CD4-positive, alpha-beta T cell (primary cell): ENCODE measurements at regions not wholly inside any gene's neighbourhood (a gene's known extent, or its start where the extent isn't known, plus 50 kb on each side); places are given as distances from the start of the nearest gene placed in this dataset.

Experiments used
- ATAC-seq: fragments of 200-7000 bp; cut with Tn5 transposase; one replicate; pipeline ENCODE4 v1.10.0; 2022; ENCODE audit warnings: mild to moderate bottlenecking; ENCODE audit not compliant: poor library complexity
- CTCF ChIA-PET: fragments of 350-600 bp; sonication (Branson Sonifier 250); formaldehyde crosslinking; loops from one replicate; lab custom pipeline; 2021; ENCODE audit warnings: antibody characterized with exemption, inconsistent platforms; lab: Charles Lee
- POLR2A ChIA-PET: fragments of 350-600 bp; sonication (Branson Sonifier 250); formaldehyde crosslinking; loops from one replicate; lab custom pipeline; 2021; ENCODE audit warnings: antibody characterized with exemption, inconsistent platforms; lab: Charles Lee
- DNase-seq, 14 experiments: peaks; one replicate each; pipeline ENCODE4 v3.0.0-alpha.2; 2013 to 2020; ENCODE audit warnings: mixed read lengths in 2 of 14
- H3K27ac ChIP-seq, 2 donors: one replicate each; pipeline versions ENCODE4 v1.5.1 to v1.7.0; 2013; ENCODE audit warnings: low read length in 2 of 2, low read depth in 1 of 2, mild to moderate bottlenecking in 1 of 2
- H3K27me3 ChIP-seq, 2 experiments: 1 replicate in 1 of 2; 2 replicates in 1 of 2; pipeline versions ENCODE4 v1.6.1 to v1.7.0; 2013; ENCODE audit warnings: low read length in 2 of 2, control low read depth in 1 of 2, mild to moderate bottlenecking in 1 of 2, moderate library complexity in 1 of 2; ENCODE audit not compliant: insufficient read depth in 2 of 2, control insufficient read depth in 1 of 2
- H3K36me3 ChIP-seq: one replicate; pipeline ENCODE4 v1.6.1; 2013; ENCODE audit warnings: low read length, control low read depth; ENCODE audit not compliant: insufficient read depth
- H3K4me1 ChIP-seq: one replicate; pipeline ENCODE4 v1.6.1; 2013; ENCODE audit warnings: low read length, control low read depth; ENCODE audit not compliant: insufficient read depth
- H3K4me3 ChIP-seq: one replicate; pipeline ENCODE4 v1.5.1; 2013; ENCODE audit warnings: mild to moderate bottlenecking, low read length, moderate library complexity
- H3K9me3 ChIP-seq, 2 experiments: 1 replicate in 1 of 2; 2 replicates in 1 of 2; pipeline versions ENCODE4 v1.6.1 to v1.7.0; 2013; ENCODE audit warnings: low read length in 2 of 2, mild to moderate bottlenecking in 2 of 2, control low read depth in 1 of 2, moderate library complexity in 1 of 2; ENCODE audit not compliant: control insufficient read depth in 1 of 2, insufficient read depth in 1 of 2
- H3K27ac Mint-ChIP-seq: one replicate; pipeline ENCODE4 v1.8.0; 2020; ENCODE audit warnings: mixed read lengths
- H3K27me3 Mint-ChIP-seq: one replicate; pipeline ENCODE4 v1.8.0; 2021; ENCODE audit warnings: mixed read lengths
- H3K36me3 Mint-ChIP-seq: one replicate; pipeline ENCODE4 v1.8.0; 2021; ENCODE audit warnings: low read depth, mixed read lengths
- H3K4me1 Mint-ChIP-seq: one replicate; pipeline ENCODE4 v1.8.0; 2021; ENCODE audit warnings: low read depth, mixed read lengths
- H3K4me3 Mint-ChIP-seq: one replicate; pipeline ENCODE4 v1.8.0; 2020; ENCODE audit warnings: mild to moderate bottlenecking, mixed read lengths
- H3K9me3 Mint-ChIP-seq: one replicate; pipeline ENCODE4 v1.8.0; 2020; ENCODE audit warnings: mixed read lengths
- CTCF ChIP-seq: fragments of 200-600 bp; IDR thresholded peaks from one replicate; pipeline ENCODE4 v1.8.0; 2022; ENCODE audit warnings: antibody characterized with exemption, mild to moderate bottlenecking
- intact Hi-C, 2 experiments: fragments of 100-400 bp; cut with DNase I in 1 of 2; cut with micrococcal nuclease in 1 of 2; formaldehyde crosslinking; loops; one replicate each; pipeline versions ENCODE4 v1.15.1 to v1.9.0; 2023 to 2025; cut with DNase I, micrococcal nuclease

DNA sequence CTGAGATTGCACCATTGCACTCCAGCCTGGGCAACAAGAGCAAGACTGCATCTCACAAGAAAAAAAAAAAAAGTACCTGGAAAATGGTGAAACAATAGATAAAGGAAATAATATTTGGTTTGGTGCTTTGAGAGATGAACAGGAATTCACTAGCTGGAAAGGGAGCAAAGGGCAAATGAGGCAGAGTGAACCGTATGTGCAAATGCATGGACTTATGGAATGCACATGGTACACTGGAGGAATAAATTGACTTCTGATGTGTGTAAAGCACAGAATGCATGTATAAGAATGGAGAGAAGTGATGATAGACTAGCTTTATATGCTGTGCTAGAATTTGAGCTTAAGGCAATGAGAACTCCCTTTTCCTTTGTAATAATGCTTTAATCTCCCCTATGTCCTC lies 413.3 kb downstream of the SPRY1 start:
- ChIA-PET POLR2A (no interaction called here), CTCF (no interaction called here)
- no peak for ATAC-seq
- H3K4me3 ChIP-seq = no peak overlapping the region
- no peaks in the 10 kb centered on the region for H3K27me3 Mint-ChIP-seq
- DNase-seq = no peak
- no peaks in the 10 kb centered on the region for H3K9me3 Mint-ChIP-seq
- H3K4me1 ChIP-seq = no peaks in the 10 kb centered on the region
- no peaks in the 10 kb centered on the region for H3K27me3 ChIP-seq
- no peak overlapping the region for H3K4me3 Mint-ChIP-seq
- no peaks in the 10 kb centered on the region for H3K36me3 Mint-ChIP-seq
- intact Hi-C loops = no loop called here
- H3K9me3 ChIP-seq = no peaks in the 10 kb centered on the region
- TF ChIP-seq CTCF = no peak
- no peak overlapping the region for H3K27ac Mint-ChIP-seq
- H3K36me3 ChIP-seq = no peaks in the 10 kb centered on the region
- no peak overlapping the region for H3K27ac ChIP-seq
- no peaks in the 10 kb centered on the region for H3K4me1 Mint-ChIP-seq

- no peak for TF ChIP-seq CTCF
- no peak for DNase-seq
These were observed 415.4 kb downstream of the SPRY1 start for GRCh38 chr4:123812066-123812390.

GRCh38 chr4:123813901-123814300 lies 417.3 kb downstream of the SPRY1 start:
- H3K4me3 ChIP-seq = no peak overlapping the region
- DNase-seq = no peak
- ChIA-PET CTCF (no interaction called here), POLR2A (no interaction called here)
- no peak overlapping the region for H3K4me3 Mint-ChIP-seq
- H3K36me3 ChIP-seq = no peaks in the 10 kb centered on the region
- intact Hi-C loops = no loop called here
- no peak overlapping the region for H3K27ac ChIP-seq
- no peaks in the 10 kb centered on the region for H3K36me3 Mint-ChIP-seq
- no peak overlapping the region for H3K27ac Mint-ChIP-seq
- ATAC-seq = no peak
- H3K27me3 ChIP-seq = no peaks in the 10 kb centered on the region
- no peaks in the 10 kb centered on the region for H3K9me3 Mint-ChIP-seq
- no peaks in the 10 kb centered on the region for H3K4me1 Mint-ChIP-seq
- TF ChIP-seq CTCF = no peak
- no peaks in the 10 kb centered on the region for H3K9me3 ChIP-seq
- H3K4me1 ChIP-seq = no peaks in the 10 kb centered on the region
- H3K27me3 Mint-ChIP-seq = no peaks in the 10 kb centered on the region

More at GRCh38 chr4:123812066-123812390, 415.4 kb downstream of the SPRY1 start:
- no peaks in the 10 kb centered on the region for H3K4me1 Mint-ChIP-seq
- H3K27ac ChIP-seq = no peak overlapping the region
- no peaks in the 10 kb centered on the region for H3K27me3 ChIP-seq
- no peaks in the 10 kb centered on the region for H3K36me3 ChIP-seq
- intact Hi-C loops = no loop called here
- ChIA-PET POLR2A (no interaction called here), CTCF (no interaction called here)
- no peak overlapping the region for H3K4me3 Mint-ChIP-seq
- H3K4me1 ChIP-seq = no peaks in the 10 kb centered on the region
- no peaks in the 10 kb centered on the region for H3K27me3 Mint-ChIP-seq
- no peaks in the 10 kb centered on the region for H3K9me3 Mint-ChIP-seq
- no peak for ATAC-seq
- no peaks in the 10 kb centered on the region for H3K36me3 Mint-ChIP-seq
- no peak overlapping the region for H3K4me3 ChIP-seq
- H3K9me3 ChIP-seq = no peaks in the 10 kb centered on the region
- no peak overlapping the region for H3K27ac Mint-ChIP-seq
